ENCODE measurements at regions not wholly inside any gene's neighbourhood (a gene's known extent, or its start where the extent isn't known, plus 50 kb on each side); places are given as distances from the start of the nearest gene placed in this dataset.
"Not testable (repeated sequence)": the region's sequence is repeated elsewhere in the genome, so short reads cannot be mapped to it uniquely, and the experiment has no call there.

DNA sequence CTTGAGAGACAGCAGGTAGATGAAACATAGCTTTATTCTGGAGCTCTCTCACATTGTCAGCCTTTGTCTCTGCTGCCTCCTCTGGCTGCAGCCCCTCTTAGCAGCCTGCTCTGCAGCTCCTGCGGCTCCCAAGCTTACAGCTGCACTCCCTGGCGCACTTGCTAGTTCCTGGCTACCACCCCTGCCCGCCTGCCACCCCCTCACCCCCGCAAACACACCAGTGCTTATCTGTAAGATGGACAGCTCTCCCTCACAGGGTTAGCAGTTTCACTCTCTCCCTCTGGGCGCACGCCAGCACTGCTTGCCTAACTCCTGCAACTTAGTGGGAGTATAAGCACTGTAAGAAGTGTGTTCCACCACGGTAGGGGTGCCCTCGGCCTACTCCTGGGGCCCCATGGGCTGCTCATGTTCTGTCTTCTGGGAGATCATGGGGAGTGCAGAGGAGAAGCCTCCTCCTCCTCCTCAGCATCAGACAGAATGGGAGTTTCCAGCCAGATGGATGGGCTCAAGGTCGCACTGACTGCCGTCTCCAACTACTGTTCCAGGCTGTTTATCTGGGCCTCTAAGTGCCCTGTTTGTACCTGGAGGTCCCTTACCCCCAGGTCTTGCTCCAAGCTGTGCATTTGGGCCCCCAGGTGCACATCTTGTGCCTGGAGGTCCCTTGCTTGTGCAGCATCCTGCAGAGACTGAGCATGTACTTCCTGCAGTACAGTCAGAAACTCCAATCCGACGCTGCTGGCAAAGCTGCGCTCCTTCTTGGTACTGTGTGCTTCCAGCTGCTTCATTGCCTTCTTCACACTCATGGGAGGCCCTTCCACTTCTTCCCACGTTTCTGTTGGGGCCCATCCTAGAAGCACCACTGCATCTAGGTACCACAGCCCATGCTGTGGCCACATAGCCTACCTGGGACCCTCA is 1388.1 kb downstream of the AMY1C start:
- H3K4me1 Mint-ChIP-seq, result no peaks in the 10 kb centered on the region
- no peak overlapping the region for H3K27ac Mint-ChIP-seq
- peaks cover 22% of the 10 kb centered on the region for H3K9me3 Mint-ChIP-seq
- no peaks in the 10 kb centered on the region for H3K27me3 Mint-ChIP-seq
- DNase-seq (no peak), ATAC-seq (no peak)
- H3K4me3 Mint-ChIP-seq, result no peak overlapping the region
- H3K36me3 Mint-ChIP-seq (ENCODE audit: low read depth), result no peaks in the 10 kb centered on the region

GRCh38 chr1:105138458-105138893 is 1388.8 kb downstream of the AMY1C start:
- ATAC-seq, result no peak
- DNase-seq, result no peak
- Mint-ChIP-seq H3K4me1 (no peaks in the 10 kb centered on the region), H3K27ac (no peak overlapping the region), H3K4me3 (no peak overlapping the region), H3K9me3 (peaks cover 22% of the 10 kb centered on the region), H3K27me3 (no peaks in the 10 kb centered on the region), H3K36me3 (ENCODE audit: low read depth) (no peaks in the 10 kb centered on the region)

- no peaks in the 10 kb centered on the region for H3K27me3 Mint-ChIP-seq
- no peak overlapping the region for H3K27ac Mint-ChIP-seq
- H3K4me3 Mint-ChIP-seq, result no peak overlapping the region
- peaks cover 18% of the 10 kb centered on the region for H3K9me3 Mint-ChIP-seq
- no peak for DNase-seq
- no peaks in the 10 kb centered on the region for H3K4me1 Mint-ChIP-seq
- ATAC-seq, result no peak
- no peaks in the 10 kb centered on the region for H3K36me3 Mint-ChIP-seq (ENCODE audit: low read depth)
These were observed 1423.1 kb downstream of the AMY1C start for GRCh38 chr1:105172788-105173187.

- Mint-ChIP-seq H3K9me3 (peaks cover 15% of the 10 kb centered on the region), H3K36me3 (ENCODE audit: low read depth) (no peaks in the 10 kb centered on the region), H3K27me3 (no peaks in the 10 kb centered on the region), H3K4me1 (no peaks in the 10 kb centered on the region), H3K27ac (no peak overlapping the region), H3K4me3 (no peak overlapping the region)
- DNase-seq (no peak), ATAC-seq (no peak)
These were observed 1431.1 kb downstream of the AMY1C start for GRCh38 chr1:105180789-105181188.

- Mint-ChIP-seq H3K36me3 (ENCODE audit: low read depth) (no peaks in the 10 kb centered on the region), H3K27me3 (no peaks in the 10 kb centered on the region), H3K27ac (no peak overlapping the region), H3K9me3 (peaks cover 15% of the 10 kb centered on the region), H3K4me1 (no peaks in the 10 kb centered on the region), H3K4me3 (no peak overlapping the region)
- DNase-seq, result no peak
- ATAC-seq, result peak; percentile 20
These were observed 1455.2 kb downstream of the AMY1C start for GRCh38 chr1:105204836-105205371.

- no peak overlapping the region for H3K4me3 Mint-ChIP-seq
- no peak overlapping the region for H3K27ac Mint-ChIP-seq
- ATAC-seq, result no peak
- no peaks in the 10 kb centered on the region for H3K4me1 Mint-ChIP-seq
- DNase-seq, result no peak
- peaks cover 25% of the 10 kb centered on the region for H3K9me3 Mint-ChIP-seq
- H3K36me3 Mint-ChIP-seq (ENCODE audit: low read depth), result no peaks in the 10 kb centered on the region
- no peaks in the 10 kb centered on the region for H3K27me3 Mint-ChIP-seq
These were observed 1458.9 kb downstream of the AMY1C start for GRCh38 chr1:105208581-105208980.

- no peaks in the 10 kb centered on the region for H3K36me3 Mint-ChIP-seq (ENCODE audit: low read depth)
- DNase-seq, result no peak
- H3K4me1 Mint-ChIP-seq, result no peaks in the 10 kb centered on the region
- no peaks in the 10 kb centered on the region for H3K27me3 Mint-ChIP-seq
- ATAC-seq, result no peak
- no peak overlapping the region for H3K27ac Mint-ChIP-seq
- H3K4me3 Mint-ChIP-seq, result no peak overlapping the region
- peaks cover 25% of the 10 kb centered on the region for H3K9me3 Mint-ChIP-seq
These were observed 1461.0 kb downstream of the AMY1C start for GRCh38 chr1:105210747-105211146.

DNA sequence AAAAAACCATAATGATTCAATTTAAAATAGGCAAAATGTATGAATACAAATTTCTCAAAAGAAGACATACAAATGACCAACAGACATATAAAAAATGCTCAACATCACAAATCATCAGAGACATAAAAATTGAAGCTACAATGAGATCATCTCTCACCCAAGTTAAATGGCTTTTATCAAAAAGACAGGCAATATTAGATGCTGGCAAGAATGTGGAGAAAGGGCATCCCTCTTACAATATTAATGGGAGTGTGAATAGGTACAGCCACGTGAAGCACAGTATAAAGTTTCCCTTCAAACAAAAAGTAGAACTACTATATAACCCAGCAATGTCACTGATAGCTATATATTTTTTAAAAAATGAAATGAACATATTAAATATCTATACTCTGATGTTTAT is 1481.7 kb downstream of the AMY1C start:
- no peaks in the 10 kb centered on the region for H3K4me1 Mint-ChIP-seq
- no peaks in the 10 kb centered on the region for H3K27me3 Mint-ChIP-seq
- no peaks in the 10 kb centered on the region for H3K36me3 Mint-ChIP-seq (ENCODE audit: low read depth)
- DNase-seq (no peak), ATAC-seq (no peak)
- H3K27ac Mint-ChIP-seq, result no peak overlapping the region
- H3K4me3 Mint-ChIP-seq, result no peak overlapping the region
- peaks cover 29% of the 10 kb centered on the region for H3K9me3 Mint-ChIP-seq

GRCh38 chr1:105243411-105243810 is 1493.7 kb downstream of the AMY1C start:
- Mint-ChIP-seq H3K27ac (no peak overlapping the region), H3K36me3 (ENCODE audit: low read depth) (no peaks in the 10 kb centered on the region), H3K4me1 (no peaks in the 10 kb centered on the region), H3K27me3 (no peaks in the 10 kb centered on the region), H3K9me3 (peaks cover 20% of the 10 kb centered on the region), H3K4me3 (no peak overlapping the region)
- no peak for DNase-seq
- no peak for ATAC-seq

DNA sequence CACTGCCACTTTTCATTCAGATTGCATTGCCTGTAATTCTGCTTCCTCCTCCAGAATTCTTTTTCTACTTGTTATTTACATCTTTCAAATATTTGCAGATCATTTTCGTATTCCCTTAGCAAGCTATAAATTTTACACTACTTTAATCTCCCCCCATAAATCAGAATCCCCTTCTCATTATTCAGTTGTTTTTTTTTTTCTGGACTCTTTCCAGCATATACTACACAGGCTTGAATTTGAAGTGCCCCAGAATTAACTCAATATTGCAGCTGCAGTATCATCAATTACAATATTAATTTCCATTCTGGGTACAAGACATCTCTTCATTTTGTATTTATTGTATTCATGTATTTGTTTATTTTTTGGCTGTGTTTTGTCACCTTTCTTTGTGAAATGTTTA is 1494.3 kb downstream of the AMY1C start:
- DNase-seq (no peak), ATAC-seq (no peak)
- Mint-ChIP-seq H3K9me3 (peaks cover 25% of the 10 kb centered on the region), H3K4me3 (no peak overlapping the region), H3K27me3 (no peaks in the 10 kb centered on the region), H3K27ac (no peak overlapping the region), H3K4me1 (no peaks in the 10 kb centered on the region), H3K36me3 (ENCODE audit: low read depth) (no peaks in the 10 kb centered on the region)

DNA sequence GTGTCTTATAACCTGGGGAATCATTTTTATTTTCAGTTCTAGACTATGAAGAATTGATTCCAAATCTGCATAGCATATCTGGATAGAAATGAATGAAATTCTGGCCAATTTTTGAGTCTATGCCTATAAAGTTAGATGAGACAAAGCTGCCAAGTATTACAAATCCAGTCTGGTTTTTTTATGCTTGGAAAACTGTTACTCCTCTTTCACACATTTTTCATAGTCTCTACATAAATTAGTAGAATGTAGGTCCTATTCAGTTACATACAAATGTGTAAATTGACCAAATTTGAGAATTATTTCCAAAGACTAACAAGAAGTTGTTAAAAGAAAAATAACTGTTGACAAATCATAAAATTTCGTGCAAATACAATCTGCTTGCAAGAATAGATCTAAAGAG is 1505.2 kb downstream of the AMY1C start:
- no peak for ATAC-seq
- no peaks in the 10 kb centered on the region for H3K4me1 Mint-ChIP-seq
- no peak overlapping the region for H3K4me3 Mint-ChIP-seq
- no peak for DNase-seq
- peaks cover 21% of the 10 kb centered on the region for H3K9me3 Mint-ChIP-seq
- H3K27ac Mint-ChIP-seq, result no peak overlapping the region
- no peaks in the 10 kb centered on the region for H3K36me3 Mint-ChIP-seq (ENCODE audit: low read depth)
- H3K27me3 Mint-ChIP-seq, result no peaks in the 10 kb centered on the region

GRCh38 chr1:105260001-105260400 is 1510.3 kb downstream of the AMY1C start:
- ATAC-seq, result no peak

DNA sequence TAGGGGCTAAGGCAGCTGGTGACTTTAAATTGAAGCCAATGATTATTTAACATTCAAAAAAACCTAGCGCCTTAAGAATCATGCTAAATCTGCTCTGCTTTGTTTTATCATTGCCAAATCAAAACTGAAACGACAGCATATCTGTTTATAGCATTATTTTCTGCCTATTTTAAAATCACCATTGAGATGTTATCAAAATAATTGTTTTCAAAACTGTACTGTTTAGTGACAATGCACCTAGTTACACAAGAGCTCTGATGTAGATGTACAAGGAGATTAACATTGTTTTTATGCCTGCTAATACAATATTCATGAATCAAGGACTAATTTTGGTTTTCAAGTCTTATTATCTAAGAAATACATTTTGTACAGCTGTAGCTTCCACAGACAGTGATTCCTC is 1521.3 kb downstream of the AMY1C start:
- Mint-ChIP-seq H3K4me1 (no peaks in the 10 kb centered on the region), H3K36me3 (ENCODE audit: low read depth) (no peaks in the 10 kb centered on the region), H3K27ac (no peak overlapping the region), H3K27me3 (no peaks in the 10 kb centered on the region), H3K4me3 (no peak overlapping the region), H3K9me3 (peaks cover 27% of the 10 kb centered on the region)
- DNase-seq, result no peak
- no peak for ATAC-seq

More at GRCh38 chr1:105260001-105260400, 1510.3 kb downstream of the AMY1C start:
- Mint-ChIP-seq H3K9me3 (peaks cover 16% of the 10 kb centered on the region), H3K4me1 (no peaks in the 10 kb centered on the region), H3K4me3 (no peak overlapping the region), H3K36me3 (ENCODE audit: low read depth) (peaks cover 3% of the 10 kb centered on the region), H3K27ac (no peak overlapping the region), H3K27me3 (no peaks in the 10 kb centered on the region)
- no peak for DNase-seq

- not testable (repeated sequence) for H3K4me1 Mint-ChIP-seq; ATAC-seq; H3K36me3 Mint-ChIP-seq (ENCODE audit: low read depth); H3K27me3 Mint-ChIP-seq; H3K4me3 Mint-ChIP-seq; DNase-seq; H3K27ac Mint-ChIP-seq
- peaks cover 21% of the 10 kb centered on the region for H3K9me3 Mint-ChIP-seq
These were observed 1522.7 kb downstream of the AMY1C start for GRCh38 chr1:105272376-105272775.

GRCh38 chr1:105294838-105295237 is 1545.1 kb downstream of the AMY1C start:
- no peak for DNase-seq
- Mint-ChIP-seq H3K27ac (no peak overlapping the region), H3K27me3 (no peaks in the 10 kb centered on the region), H3K9me3 (peaks cover 32% of the 10 kb centered on the region), H3K36me3 (ENCODE audit: low read depth) (no peaks in the 10 kb centered on the region), H3K4me1 (no peaks in the 10 kb centered on the region), H3K4me3 (no peak overlapping the region)
- no peak for ATAC-seq
